Thyroid gland (tissue), 4 donors: ENCODE measurements at regions not wholly inside any gene's neighbourhood (a gene's known extent, or its start where the extent isn't known, plus 50 kb on each side); places are given as distances from the start of the nearest gene placed in this dataset.

Source experiments
- DNase-seq, 2 donors: peaks; one replicate each; pipeline ENCODE4 v3.0.0-alpha.2; 2019
- H3K27ac ChIP-seq, 3 donors: fragments of 200-600 bp; sonication (generic); 1 replicate in 2 of 3; 2 replicates in 1 of 3; pipeline ENCODE4 v1.5.1; 2016 to 2019; ENCODE audit warnings: mild to moderate bottlenecking in 1 of 3, moderate library complexity in 1 of 3
- H3K27me3 ChIP-seq: fragments of 200-600 bp; sonication (generic); one replicate; pipeline ENCODE4 v1.5.1; 2019
- H3K36me3 ChIP-seq, 2 donors: fragments of 200-600 bp; sonication (generic); one replicate each; pipeline ENCODE4 v1.5.1; 2016 to 2019
- H3K4me1 ChIP-seq, 2 donors: fragments of 200-600 bp; sonication (generic); one replicate each; pipeline ENCODE4 v1.5.1; 2017 to 2019
- H3K4me3 ChIP-seq, 3 donors: fragments of 200-600 bp; sonication (generic); replicated peaks in 1 of 3; 1 replicate in 2 of 3; 2 replicates in 1 of 3; pipeline ENCODE4 v1.5.1; 2016; ENCODE audit warnings: mild to moderate bottlenecking in 1 of 3
- H3K9me3 ChIP-seq: fragments of 200-600 bp; sonication (generic); one replicate; pipeline ENCODE4 v1.5.1; 2017
- POLR2A ChIP-seq, 2 donors: fragments of 450-650 bp; IDR thresholded peaks; one replicate each; pipeline ENCODE4 v1.6.1; 2017; ENCODE audit warnings: antibody characterized with exemption in 2 of 2, mild to moderate bottlenecking in 2 of 2, moderate library complexity in 1 of 2
- WGBS, 2 donors: methylation state at CpG; one replicate each; pipeline ENCODE4 v1.1.5; 2017; 5-methylcytosine and 5-hydroxymethylcytosine counted together
- intact Hi-C: fragments of 100-400 bp; cut with DNase I; formaldehyde crosslinking; loops from one replicate; pipeline ENCODE4 v1.15.1; 2023
- TF ChIP-seq, protein P1 (sequence below), 6 experiments: fragments of 200-600 bp in 3 of 6; fragments of 450-650 bp in 3 of 6; sonication (generic) in 3 of 6; IDR thresholded peaks; one replicate each; pipeline ENCODE4 v1.5.1; 2016 to 2019; ENCODE audit warnings: antibody characterized with exemption in 6 of 6, mild to moderate bottlenecking in 2 of 6, inconsistent platforms in 1 of 6, moderate library complexity in 1 of 6

DNA sequence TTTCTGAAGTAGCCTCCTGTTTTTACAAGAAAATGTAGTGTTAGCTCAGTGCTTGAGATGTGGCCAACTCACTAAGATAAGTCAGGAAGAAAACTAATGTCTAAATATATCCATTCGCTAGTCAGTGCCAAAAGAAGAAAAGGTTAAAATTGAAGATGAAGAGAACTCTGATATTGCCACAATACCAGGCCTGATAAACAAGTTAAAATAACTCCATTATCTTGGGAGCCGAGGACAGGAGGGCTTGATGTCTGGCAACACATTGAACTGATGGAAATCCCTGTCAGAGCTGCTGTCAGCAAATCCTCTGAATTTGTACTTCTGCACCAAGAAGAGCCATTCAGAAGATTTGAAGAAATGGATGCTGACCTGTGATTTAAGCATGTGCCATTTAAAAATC is 103.4 kb downstream of the LRRC70 start:
- H3K36me3 ChIP-seq, result no peaks in the 10 kb centered on the region
- H3K4me3 ChIP-seq, result no peak overlapping the region
- intact Hi-C loops, result no loop called here
- H3K4me1 ChIP-seq, result peaks cover 0 to 10% of the 10 kb centered on the region in 2 donors
- H3K9me3 ChIP-seq, result no peaks in the 10 kb centered on the region
- TF ChIP-seq, protein P1, sequence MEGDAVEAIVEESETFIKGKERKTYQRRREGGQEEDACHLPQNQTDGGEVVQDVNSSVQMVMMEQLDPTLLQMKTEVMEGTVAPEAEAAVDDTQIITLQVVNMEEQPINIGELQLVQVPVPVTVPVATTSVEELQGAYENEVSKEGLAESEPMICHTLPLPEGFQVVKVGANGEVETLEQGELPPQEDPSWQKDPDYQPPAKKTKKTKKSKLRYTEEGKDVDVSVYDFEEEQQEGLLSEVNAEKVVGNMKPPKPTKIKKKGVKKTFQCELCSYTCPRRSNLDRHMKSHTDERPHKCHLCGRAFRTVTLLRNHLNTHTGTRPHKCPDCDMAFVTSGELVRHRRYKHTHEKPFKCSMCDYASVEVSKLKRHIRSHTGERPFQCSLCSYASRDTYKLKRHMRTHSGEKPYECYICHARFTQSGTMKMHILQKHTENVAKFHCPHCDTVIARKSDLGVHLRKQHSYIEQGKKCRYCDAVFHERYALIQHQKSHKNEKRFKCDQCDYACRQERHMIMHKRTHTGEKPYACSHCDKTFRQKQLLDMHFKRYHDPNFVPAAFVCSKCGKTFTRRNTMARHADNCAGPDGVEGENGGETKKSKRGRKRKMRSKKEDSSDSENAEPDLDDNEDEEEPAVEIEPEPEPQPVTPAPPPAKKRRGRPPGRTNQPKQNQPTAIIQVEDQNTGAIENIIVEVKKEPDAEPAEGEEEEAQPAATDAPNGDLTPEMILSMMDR (IDR thresholded peaks at IDR 0.05), result no peak
- no peak for TF ChIP-seq POLR2A (IDR thresholded peaks at IDR 0.05)
- H3K27me3 ChIP-seq, result no peaks in the 10 kb centered on the region
- DNase-seq, result no peak
- WGBS, 2 donors, result 82 to 85% methylated on average over 2 of the region's 2 CpGs
- H3K27ac ChIP-seq, result no peak overlapping the region

DNA sequence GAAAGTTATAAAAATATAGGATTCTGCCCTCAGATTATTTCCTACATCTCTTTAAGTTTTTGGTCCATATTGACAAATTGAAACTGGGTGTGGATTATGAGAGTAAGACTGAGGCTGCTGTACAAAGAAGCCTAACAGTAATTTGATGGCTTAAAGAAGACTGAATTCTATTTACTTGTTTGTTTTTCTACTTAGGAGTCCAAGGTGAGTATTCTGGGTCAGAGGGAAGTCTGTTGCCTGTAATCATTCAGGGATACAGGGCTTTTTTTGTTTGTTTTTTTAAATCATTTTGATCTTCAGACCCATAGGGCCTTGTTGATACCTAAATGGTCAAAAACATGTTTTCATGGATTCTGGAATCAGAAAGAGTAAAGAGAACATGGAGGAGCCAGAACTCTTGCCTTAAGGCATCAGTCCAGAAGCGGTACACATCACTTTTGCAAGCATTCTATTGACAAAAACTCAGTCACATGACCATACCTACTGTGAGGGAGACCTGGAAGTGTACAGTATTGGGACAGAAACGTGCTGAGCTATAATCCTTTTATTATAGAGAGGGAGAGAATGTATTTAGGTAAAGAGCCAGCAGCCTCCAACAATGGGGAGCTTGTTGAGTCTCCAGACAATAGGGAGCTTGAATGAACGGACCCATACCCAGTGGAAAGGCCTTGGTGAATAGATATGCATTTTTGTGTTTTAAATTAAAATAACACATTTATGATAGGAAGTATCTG is 102.7 kb downstream of the LRRC70 start:
- TF ChIP-seq, protein P1 (IDR thresholded peaks at IDR 0.05), result no peak
- no peak for TF ChIP-seq POLR2A (IDR thresholded peaks at IDR 0.05)
- intact Hi-C loops, result no loop called here
- Histone ChIP-seq H3K4me1 (peaks cover 0 to 10% of the 10 kb centered on the region in 2 donors), H3K27me3 (no peaks in the 10 kb centered on the region), H3K4me3 (no peak overlapping the region), H3K9me3 (no peaks in the 10 kb centered on the region), H3K27ac (no peak overlapping the region), H3K36me3 (no peaks in the 10 kb centered on the region)
- 82% methylated on average over 3 of the region's 3 CpGs for WGBS, 2 donors
- DNase-seq, result no peak

DNA sequence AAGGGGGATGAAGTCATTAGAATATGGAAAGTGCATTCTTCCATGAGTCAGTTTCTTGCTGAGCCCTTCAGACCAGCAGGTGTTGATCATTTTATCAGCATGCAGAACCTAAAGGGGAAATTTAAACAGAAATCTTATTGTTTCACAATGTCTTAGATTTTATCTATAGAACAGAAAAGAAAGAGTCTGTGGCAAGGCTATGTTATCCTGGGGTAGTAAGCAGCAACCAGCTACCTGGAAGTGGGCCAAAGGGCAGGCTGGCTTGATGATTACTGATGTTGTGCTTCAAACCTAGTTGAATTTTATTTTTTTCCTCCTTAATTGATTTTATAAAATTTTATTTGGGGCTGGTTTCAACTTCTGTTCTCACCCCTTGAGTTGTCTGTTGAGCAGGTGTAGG is 101.5 kb downstream of the LRRC70 start:
- intact Hi-C loops, result no loop called here
- H3K4me3 ChIP-seq, result no peak overlapping the region
- DNase-seq, result no peak
- no peak overlapping the region for H3K27ac ChIP-seq
- TF ChIP-seq POLR2A (IDR thresholded peaks at IDR 0.05), result no peak
- TF ChIP-seq, protein P1 (IDR thresholded peaks at IDR 0.05), result no peak
- no peaks in the 10 kb centered on the region for H3K27me3 ChIP-seq
- peaks cover 0 to 10% of the 10 kb centered on the region in 2 donors for H3K4me1 ChIP-seq
- no peaks in the 10 kb centered on the region for H3K36me3 ChIP-seq
- H3K9me3 ChIP-seq, result no peaks in the 10 kb centered on the region
